WERI-Rb-1 (cell line): ENCODE measurements at regions not wholly inside any gene's neighbourhood (a gene's known extent, or its start where the extent isn't known, plus 50 kb on each side); places are given as distances from the start of the nearest gene placed in this dataset.

ENCODE experiments used
- DNase-seq: peaks from one replicate; pipeline ENCODE4 v3.0.0-alpha.2; 2020
- H3K27ac ChIP-seq: fragments of 250-450 bp; sonication (Bioruptor Pico); 2 replicates; pipeline ENCODE4 v1.5.1; 2020; ENCODE audit warnings: mild to moderate bottlenecking, moderate library complexity
- H3K27me3 ChIP-seq: fragments of 250-450 bp; sonication (Bioruptor Pico); 2 replicates; pipeline ENCODE4 v1.5.1; 2021; ENCODE audit warnings: mild to moderate bottlenecking, low read depth, moderate library complexity; ENCODE audit not compliant: insufficient read depth, severe bottlenecking
- H3K36me3 ChIP-seq: fragments of 250-450 bp; sonication (Bioruptor Pico); 2 replicates; pipeline ENCODE4 v1.5.1; 2020; ENCODE audit warnings: mild to moderate bottlenecking, moderate library complexity
- H3K4me3 ChIP-seq: 2 replicates; pipeline ENCODE4 v1.5.1; 2011; ENCODE audit warnings: low read depth, mild to moderate bottlenecking, control low read depth, low read length
- H3K9me3 ChIP-seq: fragments of 250-450 bp; sonication (Bioruptor Pico); 2 replicates; pipeline ENCODE4 v1.5.1; 2021; ENCODE audit warnings: mild to moderate bottlenecking, moderate library complexity; ENCODE audit not compliant: severe bottlenecking
- TF ChIP-seq, protein P1 (sequence below): IDR thresholded peaks from 2 replicates; pipeline ENCODE4 v1.5.1; 2011; ENCODE audit warnings: low read depth, mild to moderate bottlenecking, control low read depth, inconsistent platforms, low read length

DNA sequence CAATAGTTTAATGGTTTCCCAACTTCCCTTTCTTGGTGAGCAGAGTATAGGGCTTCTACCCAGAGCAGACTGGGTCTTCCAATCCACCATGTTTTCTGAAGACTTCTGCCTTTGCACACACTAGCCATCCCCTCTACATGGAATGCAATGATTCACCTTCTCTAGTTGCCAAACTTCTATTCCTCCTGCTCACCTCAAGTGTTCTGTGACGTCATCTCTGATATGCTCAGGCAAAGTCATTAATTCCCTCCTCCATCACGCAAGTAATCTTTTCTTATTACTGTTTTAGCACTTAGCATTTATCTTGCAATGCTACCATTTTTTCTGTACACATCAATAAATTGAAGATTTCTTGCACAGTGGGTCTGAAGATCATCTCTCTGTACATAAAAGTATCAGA, 174.2 kb downstream of the RBM26 start:
- DNase-seq: no peak
- no peaks in the 10 kb centered on the region for H3K36me3 ChIP-seq
- H3K27me3 ChIP-seq: no peaks in the 10 kb centered on the region
- H3K27ac ChIP-seq: no peak overlapping the region
- H3K9me3 ChIP-seq: no peaks in the 10 kb centered on the region
- TF ChIP-seq, protein P1, sequence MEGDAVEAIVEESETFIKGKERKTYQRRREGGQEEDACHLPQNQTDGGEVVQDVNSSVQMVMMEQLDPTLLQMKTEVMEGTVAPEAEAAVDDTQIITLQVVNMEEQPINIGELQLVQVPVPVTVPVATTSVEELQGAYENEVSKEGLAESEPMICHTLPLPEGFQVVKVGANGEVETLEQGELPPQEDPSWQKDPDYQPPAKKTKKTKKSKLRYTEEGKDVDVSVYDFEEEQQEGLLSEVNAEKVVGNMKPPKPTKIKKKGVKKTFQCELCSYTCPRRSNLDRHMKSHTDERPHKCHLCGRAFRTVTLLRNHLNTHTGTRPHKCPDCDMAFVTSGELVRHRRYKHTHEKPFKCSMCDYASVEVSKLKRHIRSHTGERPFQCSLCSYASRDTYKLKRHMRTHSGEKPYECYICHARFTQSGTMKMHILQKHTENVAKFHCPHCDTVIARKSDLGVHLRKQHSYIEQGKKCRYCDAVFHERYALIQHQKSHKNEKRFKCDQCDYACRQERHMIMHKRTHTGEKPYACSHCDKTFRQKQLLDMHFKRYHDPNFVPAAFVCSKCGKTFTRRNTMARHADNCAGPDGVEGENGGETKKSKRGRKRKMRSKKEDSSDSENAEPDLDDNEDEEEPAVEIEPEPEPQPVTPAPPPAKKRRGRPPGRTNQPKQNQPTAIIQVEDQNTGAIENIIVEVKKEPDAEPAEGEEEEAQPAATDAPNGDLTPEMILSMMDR: no peak
- no peak overlapping the region for H3K4me3 ChIP-seq

DNA sequence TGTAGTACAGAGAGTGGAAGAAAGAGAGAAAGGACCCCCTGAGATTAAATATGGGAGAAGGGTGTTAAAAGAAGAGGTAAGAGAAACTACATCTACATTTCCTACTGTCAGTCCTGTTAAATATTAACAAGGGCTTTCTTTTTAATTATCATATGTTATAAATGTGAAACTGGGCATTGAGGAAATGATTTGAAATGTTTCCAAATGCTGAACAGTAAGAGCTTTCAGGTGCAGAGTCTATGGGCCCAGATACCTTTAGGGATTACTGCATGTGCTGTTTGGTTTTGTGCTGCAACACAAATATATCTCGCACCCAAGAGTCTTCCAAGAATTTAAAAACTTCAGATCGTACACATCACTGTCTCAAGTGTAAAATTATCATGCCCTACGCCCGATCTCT, 176.3 kb downstream of the RBM26 start:
- Histone ChIP-seq H3K9me3 (no peaks in the 10 kb centered on the region), H3K4me3 (no peak overlapping the region), H3K27me3 (no peaks in the 10 kb centered on the region), H3K27ac (no peak overlapping the region), H3K36me3 (no peaks in the 10 kb centered on the region)
- TF ChIP-seq, protein P1: no peak
- DNase-seq: no peak

DNA sequence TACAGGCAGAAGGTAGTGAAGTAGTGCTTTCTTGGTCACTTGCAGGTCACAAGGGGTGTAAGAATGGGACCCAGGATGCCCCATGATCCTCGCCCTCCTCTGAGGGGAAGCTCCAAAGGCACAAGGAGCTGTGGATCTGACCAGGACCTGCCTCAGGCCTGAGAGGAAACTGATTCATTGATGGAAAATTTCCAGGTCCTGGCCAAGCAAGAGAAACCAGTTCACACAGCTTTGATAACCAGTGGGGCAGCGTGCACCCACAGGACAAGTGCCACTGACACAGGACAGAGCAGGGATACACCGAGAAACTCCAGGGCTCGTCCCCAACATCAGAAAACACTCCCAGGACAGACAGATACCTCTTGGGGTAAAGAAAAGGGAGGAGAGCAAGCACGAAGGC, 177.1 kb downstream of the RBM26 start:
- H3K36me3 ChIP-seq: no peaks in the 10 kb centered on the region
- H3K4me3 ChIP-seq: no peak overlapping the region
- H3K27ac ChIP-seq: no peak overlapping the region
- no peaks in the 10 kb centered on the region for H3K9me3 ChIP-seq
- no peak for DNase-seq
- no peaks in the 10 kb centered on the region for H3K27me3 ChIP-seq
- TF ChIP-seq, protein P1: no peak

DNA sequence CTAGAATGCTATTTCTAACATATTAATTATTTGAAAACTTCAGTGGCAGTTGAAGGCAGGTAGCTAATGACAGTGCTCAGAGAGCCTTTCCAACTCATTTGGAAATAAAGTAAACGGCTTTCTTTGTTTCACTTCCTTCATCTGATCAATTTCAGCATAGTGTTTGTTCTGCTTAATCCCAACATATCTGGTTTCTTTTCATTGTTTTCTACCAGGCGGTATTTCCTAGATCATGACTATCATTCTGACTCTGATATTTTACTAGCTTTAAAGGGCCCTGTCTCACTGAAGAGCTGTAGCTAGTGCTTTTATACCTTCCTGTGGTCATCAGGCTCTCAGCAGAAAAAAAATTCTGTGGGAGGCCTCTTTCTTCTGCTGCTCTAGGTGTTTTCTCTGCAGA, 178.6 kb downstream of the RBM26 start:
- Histone ChIP-seq H3K27ac (no peak overlapping the region), H3K36me3 (no peaks in the 10 kb centered on the region), H3K27me3 (no peaks in the 10 kb centered on the region), H3K9me3 (no peaks in the 10 kb centered on the region), H3K4me3 (no peak overlapping the region)
- no peak for DNase-seq
- TF ChIP-seq, protein P1: no peak

DNA sequence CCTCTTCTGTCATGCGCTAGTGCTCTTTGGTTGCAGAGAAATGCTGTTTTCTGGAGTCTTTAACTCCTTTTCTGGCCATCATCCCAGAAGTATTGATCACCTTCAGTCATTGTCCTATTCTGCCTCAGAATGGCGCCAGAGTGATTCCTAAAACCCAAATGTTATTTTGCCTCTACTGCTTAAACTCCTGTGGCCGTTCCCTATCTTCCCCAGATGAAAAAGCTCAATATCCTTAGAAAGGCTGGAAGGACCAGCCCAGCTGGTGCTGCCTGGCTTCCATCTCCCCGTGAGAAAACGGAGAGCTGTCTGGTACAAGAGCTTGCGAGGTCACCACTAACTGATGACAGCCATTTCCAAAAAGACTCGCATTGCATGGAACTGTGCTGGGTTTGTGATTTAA, 179.1 kb downstream of the RBM26 start:
- DNase-seq: no peak
- no peak overlapping the region for H3K4me3 ChIP-seq
- no peaks in the 10 kb centered on the region for H3K36me3 ChIP-seq
- H3K27ac ChIP-seq: no peak overlapping the region
- no peaks in the 10 kb centered on the region for H3K27me3 ChIP-seq
- TF ChIP-seq, protein P1: no peak
- no peaks in the 10 kb centered on the region for H3K9me3 ChIP-seq

DNA sequence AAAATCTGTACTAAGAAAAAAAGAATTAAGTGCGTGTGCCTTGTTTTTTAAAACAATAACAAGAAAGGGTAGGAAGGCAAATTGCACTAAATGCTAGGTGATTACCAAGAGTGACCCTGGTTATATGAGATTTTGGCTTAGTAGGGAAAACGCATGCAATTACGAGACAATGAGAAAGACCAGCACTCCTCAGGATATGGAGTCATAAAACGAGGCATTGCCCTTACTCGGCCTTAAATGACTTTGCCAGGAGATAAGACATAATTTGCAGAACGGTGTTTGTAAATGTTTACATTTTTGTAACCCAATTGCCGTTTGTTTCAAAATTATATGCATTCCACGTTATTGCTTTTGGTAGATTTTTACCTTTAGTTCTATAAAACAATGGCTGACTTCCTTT, 179.8 kb downstream of the RBM26 start:
- TF ChIP-seq, protein P1: no peak
- no peak for DNase-seq
- H3K4me3 ChIP-seq: no peak overlapping the region

More for the DNA sequence above, 179.8 kb downstream of the RBM26 start:
- Histone ChIP-seq H3K27ac (no peak overlapping the region), H3K36me3 (no peaks in the 10 kb centered on the region), H3K9me3 (no peaks in the 10 kb centered on the region), H3K27me3 (no peaks in the 10 kb centered on the region)
